ENCODE measurements at regions not wholly inside any gene's neighbourhood (a gene's known extent, or its start where the extent isn't known, plus 50 kb on each side); places are given as distances from the start of the nearest gene placed in this dataset.

DNA sequence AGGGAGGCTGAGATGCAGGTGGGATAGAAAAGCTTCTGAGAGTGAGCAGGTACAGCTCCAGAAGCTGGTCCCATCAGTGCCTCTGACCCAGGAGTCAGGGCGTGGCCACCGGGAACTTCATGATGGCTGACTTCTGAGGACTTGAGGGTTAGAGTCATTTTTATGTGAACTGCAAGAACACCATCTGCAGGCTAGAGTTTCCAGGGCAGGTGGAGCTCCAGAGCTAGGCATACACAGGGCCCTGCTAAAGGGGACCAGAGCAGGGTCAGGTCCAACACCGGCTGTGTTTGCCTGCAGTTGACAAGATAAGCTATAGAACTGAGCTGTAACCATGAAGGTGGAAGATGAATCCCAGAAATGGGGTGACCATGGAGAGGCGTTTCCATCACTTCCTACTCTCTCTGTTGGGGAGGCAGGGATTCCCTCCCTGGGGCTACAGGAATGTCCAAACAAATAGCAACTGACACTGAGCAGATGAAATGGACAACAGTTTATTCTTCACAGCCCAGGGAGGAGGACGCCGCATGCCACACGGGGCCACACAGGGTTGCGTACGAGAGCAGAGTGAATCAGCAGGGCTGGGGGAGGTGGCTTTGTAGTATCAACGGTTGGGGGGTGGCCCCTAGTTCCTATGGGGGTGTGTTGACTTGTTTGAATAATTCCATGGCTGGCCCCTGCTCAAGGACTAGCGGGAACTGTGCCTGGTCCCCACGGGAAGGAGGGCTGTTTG lies 77.6 kb upstream of the ZNF516 start:
- Mint-ChIP-seq H3K27me3 (ENCODE audit: unreplicated experiment) (peaks cover 1% of the 10 kb centered on the region), H3K4me1 (ENCODE audit: unreplicated experiment) (peaks cover 7% of the 10 kb centered on the region), H3K36me3 (ENCODE audit: low read depth, unreplicated experiment) (no peaks in the 10 kb centered on the region), H3K9me3 (ENCODE audit: unreplicated experiment) (peaks cover 3% of the 10 kb centered on the region), H3K27ac (ENCODE audit: unreplicated experiment) (no peak overlapping the region), H3K4me3 (ENCODE audit: unreplicated experiment) (no peak overlapping the region)
- DNase-seq (ENCODE audit: low spot score), result no peak
- TF ChIP-seq, protein P1, sequence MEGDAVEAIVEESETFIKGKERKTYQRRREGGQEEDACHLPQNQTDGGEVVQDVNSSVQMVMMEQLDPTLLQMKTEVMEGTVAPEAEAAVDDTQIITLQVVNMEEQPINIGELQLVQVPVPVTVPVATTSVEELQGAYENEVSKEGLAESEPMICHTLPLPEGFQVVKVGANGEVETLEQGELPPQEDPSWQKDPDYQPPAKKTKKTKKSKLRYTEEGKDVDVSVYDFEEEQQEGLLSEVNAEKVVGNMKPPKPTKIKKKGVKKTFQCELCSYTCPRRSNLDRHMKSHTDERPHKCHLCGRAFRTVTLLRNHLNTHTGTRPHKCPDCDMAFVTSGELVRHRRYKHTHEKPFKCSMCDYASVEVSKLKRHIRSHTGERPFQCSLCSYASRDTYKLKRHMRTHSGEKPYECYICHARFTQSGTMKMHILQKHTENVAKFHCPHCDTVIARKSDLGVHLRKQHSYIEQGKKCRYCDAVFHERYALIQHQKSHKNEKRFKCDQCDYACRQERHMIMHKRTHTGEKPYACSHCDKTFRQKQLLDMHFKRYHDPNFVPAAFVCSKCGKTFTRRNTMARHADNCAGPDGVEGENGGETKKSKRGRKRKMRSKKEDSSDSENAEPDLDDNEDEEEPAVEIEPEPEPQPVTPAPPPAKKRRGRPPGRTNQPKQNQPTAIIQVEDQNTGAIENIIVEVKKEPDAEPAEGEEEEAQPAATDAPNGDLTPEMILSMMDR (IDR thresholded peaks at IDR 0.05; ENCODE audit: unreplicated experiment), result no peak

DNA sequence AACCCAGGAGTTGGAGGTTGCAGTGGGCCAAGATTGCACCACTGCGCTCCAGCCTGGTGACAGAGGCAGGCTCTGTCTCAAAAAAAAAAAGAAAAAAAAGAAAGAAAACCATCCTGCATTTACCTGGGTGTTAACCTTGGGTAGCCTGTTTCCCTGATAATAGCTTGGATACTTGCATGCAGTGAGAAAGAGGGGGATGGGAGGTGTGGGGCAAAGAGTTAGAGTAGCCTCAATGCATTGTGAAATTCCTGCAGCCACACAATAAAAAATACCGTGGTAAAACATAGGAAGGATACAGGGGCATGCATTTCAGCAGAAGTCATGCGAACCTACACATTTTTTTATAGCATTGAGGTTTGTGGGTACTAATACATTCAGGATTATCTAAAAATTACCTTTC lies 76.6 kb upstream of the ZNF516 start:
- peaks cover 7% of the 10 kb centered on the region for H3K4me1 Mint-ChIP-seq (ENCODE audit: unreplicated experiment)

DNA sequence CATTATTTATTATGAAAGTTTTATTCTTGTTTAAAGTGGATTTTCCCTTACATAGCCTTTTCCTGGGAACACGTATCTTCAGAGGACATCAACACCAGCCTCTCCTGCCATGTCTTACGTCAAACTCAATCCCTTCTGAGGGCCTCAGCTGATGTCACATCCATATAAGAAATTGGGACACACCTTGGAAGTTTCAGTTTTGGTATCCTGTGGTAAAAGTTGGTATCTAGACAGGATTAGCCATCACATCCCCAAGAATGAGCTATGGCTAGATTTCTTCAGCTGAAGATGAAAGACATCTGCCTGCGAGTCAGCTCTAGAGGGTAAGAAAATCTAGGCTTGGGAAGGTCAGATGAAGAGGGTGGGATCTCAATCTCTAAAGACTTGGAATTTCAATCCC lies 75.8 kb upstream of the ZNF516 start:
- H3K27me3 Mint-ChIP-seq (ENCODE audit: unreplicated experiment), result peaks cover 1% of the 10 kb centered on the region
- H3K9me3 Mint-ChIP-seq (ENCODE audit: unreplicated experiment), result peaks cover 3% of the 10 kb centered on the region
- no peak overlapping the region for H3K4me3 Mint-ChIP-seq (ENCODE audit: unreplicated experiment)
- DNase-seq (ENCODE audit: low spot score), result no peak
- no peak overlapping the region for H3K27ac Mint-ChIP-seq (ENCODE audit: unreplicated experiment)
- TF ChIP-seq, protein P1 (IDR thresholded peaks at IDR 0.05; ENCODE audit: unreplicated experiment), result no peak
- H3K4me1 Mint-ChIP-seq (ENCODE audit: unreplicated experiment), result peaks cover 7% of the 10 kb centered on the region
- H3K36me3 Mint-ChIP-seq (ENCODE audit: low read depth, unreplicated experiment), result no peaks in the 10 kb centered on the region

More for the DNA sequence above, 76.6 kb upstream of the ZNF516 start:
- Mint-ChIP-seq H3K36me3 (ENCODE audit: low read depth, unreplicated experiment) (no peaks in the 10 kb centered on the region), H3K27ac (ENCODE audit: unreplicated experiment) (no peak overlapping the region), H3K4me3 (ENCODE audit: unreplicated experiment) (no peak overlapping the region), H3K9me3 (ENCODE audit: unreplicated experiment) (peaks cover 3% of the 10 kb centered on the region), H3K27me3 (ENCODE audit: unreplicated experiment) (peaks cover 1% of the 10 kb centered on the region)
- no peak for DNase-seq (ENCODE audit: low spot score)
- TF ChIP-seq, protein P1 (IDR thresholded peaks at IDR 0.05; ENCODE audit: unreplicated experiment), result no peak

DNA sequence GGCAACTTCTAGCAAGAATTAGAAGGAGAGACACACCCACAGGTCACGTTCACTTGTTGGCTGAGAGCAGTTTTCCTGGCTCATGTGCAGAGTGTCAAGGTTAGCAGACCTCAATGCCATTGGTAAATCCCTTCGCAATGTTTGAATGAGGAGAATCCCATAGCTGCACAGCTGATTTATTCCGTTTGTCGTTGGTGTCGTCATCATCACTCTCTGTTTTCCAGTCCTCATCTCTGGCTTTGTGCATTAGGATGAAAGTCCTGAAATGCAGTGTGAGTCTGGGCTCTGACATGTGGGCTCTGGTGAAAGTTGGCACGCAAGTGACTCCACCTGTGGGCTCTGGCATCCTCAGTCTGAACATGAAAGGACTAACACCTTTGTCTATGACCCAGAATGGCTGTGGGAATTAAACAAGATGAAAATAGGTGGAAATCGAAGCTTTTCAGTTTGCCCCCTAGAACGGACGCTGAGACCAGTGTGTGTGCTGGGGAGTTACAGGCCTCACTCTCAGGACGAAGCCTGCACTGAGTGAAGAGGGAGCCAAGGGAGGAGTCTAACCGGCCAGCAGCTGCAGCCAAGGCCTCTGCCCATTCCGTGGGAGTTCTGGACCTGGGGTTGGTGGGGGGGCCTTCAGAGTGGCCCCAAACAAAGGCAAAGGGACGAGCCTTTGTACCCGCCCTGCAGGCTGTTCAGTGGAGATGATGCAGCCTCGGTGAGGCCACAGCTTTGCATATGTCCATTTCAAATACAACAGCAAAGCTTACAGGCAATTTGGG lies 74.8 kb upstream of the ZNF516 start:
- Mint-ChIP-seq H3K27ac (ENCODE audit: unreplicated experiment) (no peak overlapping the region), H3K9me3 (ENCODE audit: unreplicated experiment) (peaks cover 3% of the 10 kb centered on the region), H3K4me1 (ENCODE audit: unreplicated experiment) (peaks cover 12% of the 10 kb centered on the region), H3K4me3 (ENCODE audit: unreplicated experiment) (no peak overlapping the region), H3K36me3 (ENCODE audit: low read depth, unreplicated experiment) (no peaks in the 10 kb centered on the region), H3K27me3 (ENCODE audit: unreplicated experiment) (peaks cover 1% of the 10 kb centered on the region)
- TF ChIP-seq, protein P1 (IDR thresholded peaks at IDR 0.05; ENCODE audit: unreplicated experiment), result no peak
- DNase-seq (ENCODE audit: low spot score), result no peak

DNA sequence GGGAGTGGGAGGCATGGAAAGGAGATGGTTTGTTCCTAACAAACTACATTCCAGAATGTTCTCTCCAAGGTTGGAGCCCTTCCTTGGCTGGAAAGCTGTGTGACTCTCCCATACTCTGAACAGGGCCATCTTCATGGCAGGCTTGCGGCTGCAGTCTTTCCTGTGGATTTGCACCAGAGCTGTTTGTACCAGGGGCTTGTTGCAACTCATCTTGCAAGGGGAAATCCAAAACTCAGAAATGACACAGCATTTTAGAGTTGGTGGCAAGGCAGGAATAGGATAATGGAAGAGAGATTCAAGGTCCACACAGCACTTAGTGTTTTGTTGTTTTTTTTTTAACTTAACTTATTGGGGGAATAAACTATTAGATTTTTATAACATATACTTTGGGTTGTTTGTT lies 73.7 kb upstream of the ZNF516 start:
- peaks cover 3% of the 10 kb centered on the region for H3K9me3 Mint-ChIP-seq (ENCODE audit: unreplicated experiment)
- H3K27me3 Mint-ChIP-seq (ENCODE audit: unreplicated experiment), result peaks cover 1% of the 10 kb centered on the region
- no peak overlapping the region for H3K27ac Mint-ChIP-seq (ENCODE audit: unreplicated experiment)
- TF ChIP-seq, protein P1 (IDR thresholded peaks at IDR 0.05; ENCODE audit: unreplicated experiment), result no peak
- no peak for DNase-seq (ENCODE audit: low spot score)
- H3K4me3 Mint-ChIP-seq (ENCODE audit: unreplicated experiment), result no peak overlapping the region
- H3K4me1 Mint-ChIP-seq (ENCODE audit: unreplicated experiment), result peaks cover 9% of the 10 kb centered on the region
- no peaks in the 10 kb centered on the region for H3K36me3 Mint-ChIP-seq (ENCODE audit: low read depth, unreplicated experiment)

Data from endothelial cell (in vitro differentiated cells).